GM13976 (cell line): ENCODE measurements at regions not wholly inside any gene's neighbourhood (a gene's known extent, or its start where the extent isn't known, plus 50 kb on each side); places are given as distances from the start of the nearest gene placed in this dataset.

Source experiments
- DNase-seq: peaks from one replicate; pipeline ENCODE4 v3.0.0; 2012; ENCODE audit warnings: low spot score
- in situ Hi-C: fragments of 300-500 bp; cut with MboI; formaldehyde crosslinking; loops from one replicate; pipeline ENCODE4 v1.12.0; 2022; ENCODE audit warnings: low sequenced_read_pairs, mixed read lengths, inconsistent platforms; ENCODE audit not compliant: unreplicated experiment
- TF ChIP-seq, protein P1 (sequence below): IDR thresholded peaks from 2 replicates; pipeline ENCODE4 v1.5.1; 2012; ENCODE audit warnings: borderline replicate concordance, mild to moderate bottlenecking; ENCODE audit not compliant: insufficient read depth; ENCODE audit errors: extremely low read depth, missing control alignments, control extremely low read depth

DNA sequence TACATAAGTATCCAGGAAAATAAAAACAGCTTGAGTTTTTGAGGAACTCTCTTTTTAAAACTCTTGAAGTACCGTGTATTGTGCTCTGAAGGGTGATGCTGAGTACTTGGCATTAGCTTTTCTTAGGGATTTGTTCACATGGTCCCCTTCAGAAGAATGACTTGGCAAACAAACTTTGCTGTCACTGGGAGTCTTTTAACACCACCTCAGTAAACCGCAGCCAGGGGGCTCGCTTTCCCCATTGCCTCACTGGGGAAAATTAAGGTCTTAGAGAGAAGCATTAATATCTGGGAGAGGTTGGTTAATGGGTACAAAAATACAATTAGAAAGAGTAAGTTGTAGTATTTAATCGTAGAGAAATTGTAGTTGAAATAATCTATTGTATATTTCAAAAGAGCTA is 105.9 kb upstream of the DAP start:
- TF ChIP-seq, protein P1, sequence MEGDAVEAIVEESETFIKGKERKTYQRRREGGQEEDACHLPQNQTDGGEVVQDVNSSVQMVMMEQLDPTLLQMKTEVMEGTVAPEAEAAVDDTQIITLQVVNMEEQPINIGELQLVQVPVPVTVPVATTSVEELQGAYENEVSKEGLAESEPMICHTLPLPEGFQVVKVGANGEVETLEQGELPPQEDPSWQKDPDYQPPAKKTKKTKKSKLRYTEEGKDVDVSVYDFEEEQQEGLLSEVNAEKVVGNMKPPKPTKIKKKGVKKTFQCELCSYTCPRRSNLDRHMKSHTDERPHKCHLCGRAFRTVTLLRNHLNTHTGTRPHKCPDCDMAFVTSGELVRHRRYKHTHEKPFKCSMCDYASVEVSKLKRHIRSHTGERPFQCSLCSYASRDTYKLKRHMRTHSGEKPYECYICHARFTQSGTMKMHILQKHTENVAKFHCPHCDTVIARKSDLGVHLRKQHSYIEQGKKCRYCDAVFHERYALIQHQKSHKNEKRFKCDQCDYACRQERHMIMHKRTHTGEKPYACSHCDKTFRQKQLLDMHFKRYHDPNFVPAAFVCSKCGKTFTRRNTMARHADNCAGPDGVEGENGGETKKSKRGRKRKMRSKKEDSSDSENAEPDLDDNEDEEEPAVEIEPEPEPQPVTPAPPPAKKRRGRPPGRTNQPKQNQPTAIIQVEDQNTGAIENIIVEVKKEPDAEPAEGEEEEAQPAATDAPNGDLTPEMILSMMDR: no peak
- in situ Hi-C loops: no loop called here
- DNase-seq: no peak

DNA sequence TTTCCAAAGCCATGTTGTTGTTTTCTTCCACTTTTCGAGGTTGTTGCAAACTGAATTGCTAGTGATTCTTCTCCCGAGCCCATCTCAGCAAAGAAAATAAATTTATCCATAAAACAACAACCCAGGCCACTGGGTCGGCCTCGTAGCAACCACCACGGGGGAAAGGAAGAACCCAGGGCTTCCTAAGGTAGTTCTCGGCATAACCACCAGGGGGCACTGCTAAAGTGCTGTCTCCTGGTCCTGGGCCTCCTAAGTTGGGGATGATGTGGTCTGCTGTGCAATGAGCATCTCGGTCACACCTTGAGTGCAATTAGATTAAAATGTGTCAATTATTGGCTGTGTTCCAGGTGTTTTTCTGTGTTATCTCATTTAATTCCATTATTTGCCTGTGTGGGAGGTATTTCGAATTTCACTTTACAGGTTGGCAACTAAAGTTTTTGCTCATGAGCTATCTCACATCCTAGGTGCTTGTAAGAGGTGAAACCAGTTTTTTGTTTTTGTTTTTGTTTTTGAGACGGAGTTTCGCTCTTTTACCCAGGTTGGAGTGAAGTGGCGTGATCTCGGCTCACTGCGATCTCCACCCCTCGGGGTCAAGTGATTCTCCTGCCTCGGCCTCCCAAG is 102.8 kb upstream of the DAP start:
- DNase-seq: peak; percentile 81
- TF ChIP-seq, protein P1: peak; percentile 74
- in situ Hi-C loops: no loop called here

DNA sequence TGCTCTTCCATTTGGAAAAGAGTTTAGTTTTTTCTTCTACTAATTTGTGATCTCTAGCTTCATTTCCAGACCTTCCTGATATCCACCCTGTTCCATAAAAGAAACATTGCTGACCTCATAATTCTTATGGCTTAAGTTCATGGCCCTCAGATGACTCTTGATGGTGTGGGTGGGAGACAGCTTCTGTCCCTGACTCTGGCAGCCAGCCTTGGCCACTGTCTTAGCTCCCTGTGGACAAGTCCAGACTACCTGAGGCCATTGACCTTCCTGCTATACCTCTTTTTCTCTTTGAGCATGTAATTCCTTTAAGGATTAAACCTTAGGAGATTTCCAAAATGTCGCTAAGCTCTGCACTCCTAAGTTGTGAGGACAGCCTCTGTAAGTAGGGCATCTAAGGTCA is 101.1 kb upstream of the DAP start:
- DNase-seq: no peak
- TF ChIP-seq, protein P1: no peak
- in situ Hi-C loops: no loop called here

DNA sequence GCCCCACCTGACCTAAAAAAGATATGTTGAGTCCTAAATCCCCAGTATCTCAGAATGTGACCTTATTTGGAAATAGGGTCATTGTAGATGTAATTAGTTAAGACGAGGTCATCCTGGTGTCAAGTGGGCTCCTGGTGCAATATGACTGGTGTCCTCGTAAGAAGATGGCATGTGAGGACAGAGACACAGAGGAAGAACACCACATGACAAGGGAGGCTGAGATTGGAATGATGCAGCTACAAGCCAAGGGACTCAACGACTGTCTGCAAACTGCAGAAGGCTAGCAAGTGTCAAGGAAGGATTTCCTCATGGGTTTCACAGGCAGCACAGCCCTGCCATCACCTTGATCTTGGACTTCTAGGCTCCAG is 100.4 kb upstream of the DAP start:
- TF ChIP-seq, protein P1: no peak
- no peak for DNase-seq
- in situ Hi-C loops: no loop called here

DNA sequence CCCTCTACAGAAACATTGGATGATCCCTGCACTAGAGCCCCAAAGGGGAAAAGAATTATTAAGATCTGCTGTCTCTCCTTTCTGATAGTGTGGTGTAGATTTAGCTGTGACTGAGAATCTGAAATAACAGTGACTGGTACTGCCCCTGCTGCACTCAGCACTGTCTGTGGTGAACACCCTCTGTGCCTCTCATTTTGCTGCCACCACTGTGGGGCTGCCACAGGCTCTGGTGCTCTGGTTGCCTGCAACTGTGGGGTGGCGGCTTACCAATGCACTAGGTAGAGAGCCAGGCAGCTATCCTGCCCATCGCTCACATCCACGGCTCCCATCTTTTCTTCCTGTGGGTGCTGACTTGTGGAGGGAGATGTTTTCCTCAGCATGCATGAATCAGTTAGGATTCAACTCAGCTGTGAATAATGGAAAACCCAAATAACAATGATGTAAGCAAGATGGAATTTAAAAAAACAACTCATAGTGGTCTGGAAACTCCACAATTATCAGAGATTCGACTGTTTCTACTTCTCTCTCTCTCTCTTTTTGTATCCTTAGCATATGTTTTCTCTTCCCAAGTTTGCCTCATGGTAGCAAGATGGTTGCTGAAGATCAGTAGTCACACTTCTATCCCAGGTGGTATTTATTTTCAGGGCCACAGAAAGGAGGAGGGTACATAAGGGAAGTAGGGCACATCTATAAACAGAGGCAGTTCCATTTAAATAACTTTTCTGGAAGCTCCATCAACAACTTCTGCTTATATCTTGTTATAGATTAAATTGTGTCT is 99.8 kb upstream of the DAP start:
- in situ Hi-C loops: no loop called here
- TF ChIP-seq, protein P1: no peak
- DNase-seq: no peak

DNA sequence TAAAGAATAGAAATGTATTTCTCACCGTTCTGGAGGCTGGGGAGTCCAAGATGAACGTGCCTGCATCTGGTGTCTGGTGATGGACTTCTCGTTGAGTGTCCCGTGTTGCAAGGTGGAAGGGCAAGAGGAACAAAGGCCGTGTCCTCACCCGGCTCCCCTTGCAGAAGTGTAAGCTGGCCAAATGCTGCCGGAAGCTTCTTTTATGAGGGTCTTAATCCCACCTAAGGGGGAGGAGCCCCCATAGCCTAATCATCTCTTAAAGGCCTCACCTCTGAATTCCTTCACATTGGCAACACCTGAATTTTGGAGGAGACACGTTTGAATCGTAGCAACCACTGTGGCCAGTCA is 99.1 kb upstream of the DAP start:
- DNase-seq: no peak
- in situ Hi-C loops: no loop called here
- TF ChIP-seq, protein P1: no peak
